ENCODE measurements at regions not wholly inside any gene's neighbourhood (a gene's known extent, or its start where the extent isn't known, plus 50 kb on each side); places are given as distances from the start of the nearest gene placed in this dataset.

DNA sequence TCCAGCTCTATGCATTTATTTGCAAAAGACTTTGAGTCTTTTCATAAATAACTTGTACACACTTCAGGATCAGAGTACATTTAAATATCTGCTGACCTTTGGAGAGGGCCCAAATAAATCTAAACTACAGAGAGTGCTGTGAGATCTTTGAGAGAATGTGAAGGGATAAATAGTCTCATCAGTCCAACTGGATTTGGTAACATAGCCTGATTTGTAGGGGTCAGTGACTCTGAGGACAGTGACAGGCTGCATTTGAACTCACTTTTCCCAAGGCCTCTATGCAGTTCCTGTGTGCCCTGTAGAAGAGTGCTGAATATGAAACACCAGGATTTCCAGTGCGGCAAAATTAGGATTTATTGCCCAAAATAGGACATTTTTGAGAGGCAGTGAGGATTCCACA, 136.2 kb downstream of the ZPLD1 start:
- ATAC-seq (no peak), DNase-seq (no peak)
- no peaks in the 10 kb centered on the region for H3K27me3 ChIP-seq (ENCODE audit: control insufficient read depth, insufficient read depth)
- no peak overlapping the region for H3K4me3 ChIP-seq (ENCODE audit: low read length)
- 87% methylated on average over 1 of the region's 1 CpG for WGBS
- no peaks in the 10 kb centered on the region for H3K9me3 ChIP-seq (ENCODE audit: control insufficient read depth, low read length)
- H3K27ac ChIP-seq (ENCODE audit: low read length) = no peak overlapping the region
- intact Hi-C loops (cut with DNase I) = no loop called here
- no peaks in the 10 kb centered on the region for H3K4me1 ChIP-seq (ENCODE audit: control insufficient read depth, insufficient read depth, low read length)

DNA sequence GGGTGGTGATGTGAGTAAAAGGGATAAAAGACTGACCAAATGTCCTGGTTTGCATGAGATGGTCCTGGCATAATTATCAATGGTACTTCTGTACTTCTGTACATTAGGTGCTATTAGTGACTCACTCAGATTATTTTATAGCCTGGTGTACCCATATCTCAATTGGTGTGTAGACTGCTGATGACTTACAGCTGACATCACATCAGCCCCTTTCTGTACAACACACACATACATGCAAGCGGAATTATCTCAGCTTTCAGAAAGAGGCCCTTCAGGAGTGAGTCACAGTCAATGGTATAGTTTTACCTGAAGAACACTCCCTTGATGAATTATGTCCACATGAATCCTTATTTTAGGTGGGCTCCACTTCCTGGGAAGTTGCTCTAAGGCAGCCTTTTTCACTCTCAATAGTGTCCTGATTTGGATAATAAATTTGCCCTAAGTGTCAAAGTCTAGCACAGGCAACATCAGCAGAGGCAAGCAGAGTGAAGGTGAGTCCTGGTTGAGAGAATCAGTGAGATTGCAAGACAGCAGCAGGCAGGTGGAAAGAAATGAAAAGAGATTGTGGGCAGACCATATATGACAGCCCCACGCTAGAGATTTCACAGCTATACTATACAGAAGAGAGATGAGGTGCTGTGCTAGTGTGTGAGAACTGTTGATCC, 137.0 kb downstream of the ZPLD1 start:
- Histone ChIP-seq H3K9me3 (ENCODE audit: control insufficient read depth, low read length) (no peaks in the 10 kb centered on the region), H3K4me3 (ENCODE audit: low read length) (no peak overlapping the region), H3K27ac (ENCODE audit: low read length) (no peak overlapping the region), H3K4me1 (ENCODE audit: control insufficient read depth, insufficient read depth, low read length) (no peaks in the 10 kb centered on the region), H3K27me3 (ENCODE audit: control insufficient read depth, insufficient read depth) (no peaks in the 10 kb centered on the region)
- ATAC-seq (no peak), DNase-seq (no peak)
- intact Hi-C loops (cut with DNase I) = no loop called here
- WGBS = 86% methylated on average over 2 of the region's 2 CpGs

DNA sequence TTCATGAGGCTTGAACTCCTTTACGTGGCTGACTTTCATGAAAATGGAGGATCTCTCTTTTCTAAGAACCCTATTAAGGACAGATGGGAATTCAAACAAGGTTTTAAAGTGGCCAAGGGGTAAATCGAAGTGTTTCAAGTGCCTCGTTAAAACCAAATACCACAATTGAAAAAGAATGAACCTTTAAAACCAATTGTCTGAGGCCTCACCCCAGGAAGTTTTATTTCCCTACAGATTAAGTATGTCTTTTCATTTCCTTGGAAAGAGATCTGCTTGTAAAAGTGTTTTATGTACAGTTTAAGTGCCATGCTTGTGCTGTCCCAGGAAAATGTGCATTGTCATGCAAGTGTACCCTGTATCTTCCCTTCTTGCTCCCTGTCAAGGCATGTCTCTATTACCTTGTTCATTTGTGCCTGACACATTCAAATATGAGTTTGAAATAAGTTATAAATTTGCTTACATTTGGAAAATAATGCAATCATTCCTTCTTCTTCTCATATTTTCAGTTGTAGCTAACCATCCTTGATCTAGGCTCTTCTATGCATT, 138.7 kb downstream of the ZPLD1 start:
- intact Hi-C loops (cut with DNase I) = no loop called here
- H3K4me3 ChIP-seq (ENCODE audit: low read length) = no peak overlapping the region
- no peak for ATAC-seq
- H3K9me3 ChIP-seq (ENCODE audit: control insufficient read depth, low read length) = no peaks in the 10 kb centered on the region
- H3K4me1 ChIP-seq (ENCODE audit: control insufficient read depth, insufficient read depth, low read length) = no peaks in the 10 kb centered on the region
- no peaks in the 10 kb centered on the region for H3K27me3 ChIP-seq (ENCODE audit: control insufficient read depth, insufficient read depth)
- 81% methylated on average over 3 of the region's 3 CpGs for WGBS
- no peak for DNase-seq
- no peak overlapping the region for H3K27ac ChIP-seq (ENCODE audit: low read length)

DNA sequence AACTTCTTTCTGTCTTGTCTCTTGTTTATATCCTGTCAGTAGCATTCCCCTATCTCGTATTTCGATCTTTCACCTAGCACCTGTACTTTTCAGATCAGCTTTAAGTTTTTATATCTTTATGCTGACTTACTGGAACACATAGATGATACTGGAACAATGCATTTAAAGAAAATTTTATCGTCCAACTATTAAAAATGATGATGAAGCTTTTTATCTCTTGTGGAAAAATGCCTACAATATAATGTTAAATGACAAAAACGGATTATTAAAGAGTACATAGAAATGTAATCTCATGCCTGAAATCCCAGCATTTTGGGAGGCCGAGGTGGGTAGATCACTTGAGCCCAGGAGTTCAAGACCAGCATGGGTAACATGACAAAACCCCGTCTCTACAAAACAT, 139.5 kb downstream of the ZPLD1 start:
- DNase-seq (no peak), ATAC-seq (no peak)
- no peak overlapping the region for H3K27ac ChIP-seq (ENCODE audit: low read length)
- WGBS = 67% methylated on average over 6 of the region's 6 CpGs
- no peaks in the 10 kb centered on the region for H3K9me3 ChIP-seq (ENCODE audit: control insufficient read depth, low read length)
- no peak overlapping the region for H3K4me3 ChIP-seq (ENCODE audit: low read length)
- H3K27me3 ChIP-seq (ENCODE audit: control insufficient read depth, insufficient read depth) = no peaks in the 10 kb centered on the region
- no peaks in the 10 kb centered on the region for H3K4me1 ChIP-seq (ENCODE audit: control insufficient read depth, insufficient read depth, low read length)
- intact Hi-C loops (cut with DNase I) = no loop called here

DNA sequence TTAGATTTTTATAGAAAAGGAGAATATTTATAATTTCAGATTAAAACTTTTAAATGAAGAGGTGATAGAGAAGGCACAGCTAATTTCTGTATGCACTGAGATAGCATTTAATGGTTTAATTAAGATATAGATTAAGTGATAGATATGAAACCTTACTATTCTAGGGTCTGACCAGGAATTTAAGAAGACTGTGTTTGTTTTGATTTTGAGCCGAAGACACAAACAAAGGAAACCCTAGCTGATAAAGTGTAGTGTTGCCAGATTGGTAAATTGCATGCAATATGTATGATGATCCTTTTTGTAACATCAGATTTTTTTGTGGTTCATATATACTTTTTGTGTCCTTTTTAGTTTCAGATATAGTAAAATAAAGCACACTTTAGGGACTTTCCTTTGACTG, 141.8 kb downstream of the ZPLD1 start:
- Histone ChIP-seq H3K4me1 (ENCODE audit: control insufficient read depth, insufficient read depth, low read length) (no peaks in the 10 kb centered on the region), H3K4me3 (ENCODE audit: low read length) (no peak overlapping the region), H3K9me3 (ENCODE audit: control insufficient read depth, low read length) (no peaks in the 10 kb centered on the region), H3K27ac (ENCODE audit: low read length) (no peak overlapping the region), H3K27me3 (ENCODE audit: control insufficient read depth, insufficient read depth) (no peaks in the 10 kb centered on the region)
- intact Hi-C loops (cut with DNase I) = no loop called here
- ATAC-seq (no peak), DNase-seq (no peak)
- WGBS = 59% methylated on average over 1 of the region's 1 CpG

DNA sequence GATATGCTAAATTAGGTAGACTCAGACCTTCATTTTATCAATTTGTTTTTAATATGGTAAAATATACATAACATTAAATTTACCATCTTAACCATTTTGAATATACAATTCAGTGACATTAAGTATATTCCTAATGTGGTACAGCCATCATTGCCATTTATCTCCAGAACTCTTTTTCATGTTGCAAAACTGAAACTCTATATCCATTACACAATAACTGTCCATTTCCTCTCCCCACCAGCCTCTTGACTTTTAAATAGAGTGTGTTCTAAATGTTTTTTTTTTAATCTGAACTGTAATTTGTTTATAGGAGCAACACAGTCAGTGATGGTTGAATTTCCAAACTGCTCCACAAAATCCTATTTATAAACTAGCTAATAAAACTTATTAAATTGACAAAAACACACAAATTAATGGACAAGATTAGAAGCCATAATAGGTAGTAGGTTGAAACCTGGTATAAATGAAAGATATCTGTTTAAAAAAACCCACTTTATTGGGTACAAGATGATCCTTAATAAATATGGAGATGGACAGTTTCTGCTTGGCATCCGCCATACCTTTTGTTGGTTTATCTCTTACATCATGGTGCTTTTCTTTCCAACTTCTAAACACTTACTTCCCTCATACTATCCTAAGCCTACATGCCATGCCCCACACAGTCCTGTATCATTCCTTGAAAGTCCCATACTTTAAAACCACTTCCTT, 142.4 kb downstream of the ZPLD1 start:
- intact Hi-C loops (cut with DNase I) = no loop called here
- no peak for ATAC-seq
- Histone ChIP-seq H3K27ac (ENCODE audit: low read length) (no peak overlapping the region), H3K9me3 (ENCODE audit: control insufficient read depth, low read length) (no peaks in the 10 kb centered on the region), H3K4me3 (ENCODE audit: low read length) (no peak overlapping the region), H3K4me1 (ENCODE audit: control insufficient read depth, insufficient read depth, low read length) (no peaks in the 10 kb centered on the region), H3K27me3 (ENCODE audit: control insufficient read depth, insufficient read depth) (no peaks in the 10 kb centered on the region)
- no peak for DNase-seq
- whole genome bisulfite sequencing = 96% methylated on average over 1 of the region's 1 CpG

DNA sequence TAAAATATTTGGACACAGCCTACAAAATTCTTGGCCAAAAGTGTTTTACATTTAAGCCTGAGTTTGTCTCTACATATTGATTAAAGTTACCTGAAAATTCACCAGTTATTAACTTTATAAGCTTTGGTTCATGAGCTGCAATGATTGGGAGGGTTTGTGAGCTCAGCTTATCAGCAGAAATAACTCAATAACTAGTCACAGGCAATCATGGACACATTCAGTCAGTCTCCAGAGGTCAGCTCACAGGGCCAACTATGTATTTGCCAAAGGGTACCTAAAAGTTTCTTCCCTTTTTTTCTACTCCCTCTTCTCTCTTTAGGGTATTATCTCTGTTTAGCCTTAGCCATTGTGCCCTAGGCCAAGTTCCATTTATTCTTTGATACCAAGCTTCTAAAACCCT, 145.9 kb downstream of the ZPLD1 start:
- intact Hi-C loops (cut with DNase I) = no loop called here
- DNase-seq (no peak), ATAC-seq (no peak)
- H3K27me3 ChIP-seq (ENCODE audit: control insufficient read depth, insufficient read depth) = no peaks in the 10 kb centered on the region
- no peaks in the 10 kb centered on the region for H3K9me3 ChIP-seq (ENCODE audit: control insufficient read depth, low read length)
- no peak overlapping the region for H3K4me3 ChIP-seq (ENCODE audit: low read length)
- no peaks in the 10 kb centered on the region for H3K4me1 ChIP-seq (ENCODE audit: control insufficient read depth, insufficient read depth, low read length)
- H3K27ac ChIP-seq (ENCODE audit: low read length) = no peak overlapping the region

DNA sequence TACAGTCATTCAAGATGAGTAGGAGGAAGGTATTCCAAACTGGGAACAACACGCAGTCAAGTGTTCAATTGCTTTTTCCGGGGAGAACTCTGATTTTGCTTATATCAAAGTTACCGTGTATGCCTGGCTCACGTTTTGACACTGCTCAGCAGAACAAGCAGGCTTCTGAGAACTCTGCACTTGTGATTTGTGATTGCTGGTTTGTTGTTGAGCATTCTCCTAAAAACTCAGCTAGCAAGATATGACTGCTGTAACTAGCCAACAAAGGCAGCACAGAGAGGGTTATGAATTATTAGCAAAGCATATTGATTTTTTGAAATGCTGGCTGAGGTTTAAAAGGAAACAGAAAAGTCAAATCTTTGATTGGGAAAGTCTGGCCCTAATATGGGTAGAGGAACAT, 151.7 kb downstream of the ZPLD1 start:
- Histone ChIP-seq H3K4me3 (ENCODE audit: low read length) (no peak overlapping the region), H3K27ac (ENCODE audit: low read length) (no peak overlapping the region), H3K4me1 (ENCODE audit: control insufficient read depth, insufficient read depth, low read length) (no peaks in the 10 kb centered on the region), H3K9me3 (ENCODE audit: control insufficient read depth, low read length) (no peaks in the 10 kb centered on the region), H3K27me3 (ENCODE audit: control insufficient read depth, insufficient read depth) (no peaks in the 10 kb centered on the region)
- no peak for DNase-seq
- 69% methylated on average over 4 of the region's 4 CpGs for WGBS
- intact Hi-C loops (cut with DNase I) = no loop called here
- no peak for ATAC-seq

DNA sequence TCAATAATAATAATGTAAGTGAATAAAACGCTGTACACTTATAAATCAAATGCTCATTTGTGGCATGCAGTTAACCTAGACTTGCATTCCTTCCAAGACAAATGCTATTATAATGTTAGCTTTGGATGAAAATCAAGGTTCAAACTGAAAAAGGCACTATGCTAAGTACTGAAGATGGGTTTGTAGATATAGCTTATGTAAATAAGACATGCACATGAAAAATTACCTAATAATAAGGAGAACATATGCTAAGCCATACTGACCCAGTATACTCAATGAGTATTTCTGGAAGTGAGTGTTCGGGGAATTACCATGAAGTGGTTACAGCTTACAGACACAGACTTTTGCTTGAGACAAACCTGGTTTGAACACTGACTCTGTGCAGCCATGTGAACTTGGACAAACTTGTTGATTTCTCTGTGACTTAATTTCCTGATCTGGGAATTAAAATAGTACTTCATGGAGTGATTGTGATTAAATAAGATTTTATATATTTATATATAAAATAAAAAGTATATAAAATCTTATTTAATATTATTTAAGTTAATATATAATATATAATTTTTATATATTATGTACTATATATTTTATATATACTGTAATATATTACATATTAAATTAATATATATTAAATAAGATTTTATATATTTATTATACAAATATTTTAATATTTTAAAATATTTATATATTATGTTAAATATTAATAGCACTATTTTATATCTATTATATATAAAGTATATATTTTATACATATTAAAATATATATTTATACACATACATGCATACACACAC, 159.2 kb downstream of the ZPLD1 start:
- H3K9me3 ChIP-seq (ENCODE audit: control insufficient read depth, low read length) = no peaks in the 10 kb centered on the region
- no peak for ATAC-seq
- H3K27me3 ChIP-seq (ENCODE audit: control insufficient read depth, insufficient read depth) = no peaks in the 10 kb centered on the region
- no peak overlapping the region for H3K27ac ChIP-seq (ENCODE audit: low read length)
- no peak overlapping the region for H3K4me3 ChIP-seq (ENCODE audit: low read length)
- 72% methylated on average over 2 of the region's 2 CpGs for WGBS
- DNase-seq = no peak
- H3K4me1 ChIP-seq (ENCODE audit: control insufficient read depth, insufficient read depth, low read length) = no peaks in the 10 kb centered on the region
- intact Hi-C loops (cut with DNase I) = no loop called here

DNA sequence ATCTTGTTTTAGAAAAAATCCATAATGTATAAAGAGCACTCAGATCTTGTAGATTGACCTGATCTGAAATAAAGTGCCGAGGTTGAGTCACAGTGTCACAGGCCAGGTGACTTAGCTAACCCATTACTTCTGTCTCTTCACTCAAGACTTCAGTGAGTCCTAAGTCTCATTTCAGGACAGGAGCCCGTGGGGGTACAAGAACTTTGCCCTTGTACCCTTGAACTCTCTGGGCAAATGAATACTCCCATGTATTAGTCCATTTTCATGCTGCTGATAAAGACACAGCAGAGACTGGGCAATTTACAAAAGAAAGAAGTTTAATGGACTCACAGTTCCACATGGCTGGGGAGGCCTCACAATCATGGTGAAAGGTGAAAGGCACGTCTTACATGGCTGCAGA, 160.2 kb downstream of the ZPLD1 start:
- ATAC-seq (no peak), DNase-seq (no peak)
- intact Hi-C loops (cut with DNase I) = no loop called here
- Histone ChIP-seq H3K27ac (ENCODE audit: low read length) (no peak overlapping the region), H3K4me1 (ENCODE audit: control insufficient read depth, insufficient read depth, low read length) (no peaks in the 10 kb centered on the region), H3K4me3 (ENCODE audit: low read length) (no peak overlapping the region), H3K9me3 (ENCODE audit: control insufficient read depth, low read length) (no peaks in the 10 kb centered on the region), H3K27me3 (ENCODE audit: control insufficient read depth, insufficient read depth) (no peaks in the 10 kb centered on the region)
- WGBS = 71% methylated on average over 3 of the region's 3 CpGs

DNA sequence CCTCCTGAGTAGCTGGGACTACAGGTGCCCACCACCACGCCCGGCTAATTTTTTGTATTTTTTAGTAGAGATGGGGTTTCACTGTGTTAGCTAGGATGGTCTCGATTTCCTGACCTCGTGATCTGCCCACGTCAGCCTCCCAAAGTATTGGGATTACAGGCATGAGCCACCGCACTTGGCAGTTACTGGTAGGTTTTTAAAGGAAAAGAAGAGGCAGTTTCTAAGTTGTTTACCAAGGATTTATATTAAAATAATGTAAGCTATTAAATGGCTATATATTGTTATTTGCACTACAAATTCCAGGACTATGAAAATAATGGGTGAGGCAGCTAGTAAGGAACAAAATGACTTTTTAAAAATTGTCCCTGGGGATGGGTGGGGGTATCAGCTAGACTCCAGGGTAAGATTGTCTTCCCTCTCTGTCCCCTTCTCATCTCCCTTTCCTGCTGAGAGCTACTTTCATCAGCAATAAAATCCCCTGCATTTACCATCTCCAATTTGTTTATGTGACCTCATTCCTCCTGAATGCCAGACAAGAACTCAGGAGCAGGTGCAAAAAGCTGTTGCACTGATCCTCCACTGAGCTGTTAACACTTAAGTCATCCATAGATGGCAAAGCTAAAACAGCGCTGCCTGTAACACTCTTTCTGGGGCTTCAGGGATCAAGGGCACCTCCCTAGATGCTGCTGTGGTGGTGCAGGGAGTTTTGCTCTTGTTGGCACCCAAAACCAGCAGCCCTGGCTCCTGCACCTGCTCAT, 165.2 kb downstream of the ZPLD1 start:
- no peak overlapping the region for H3K27ac ChIP-seq (ENCODE audit: low read length)
- H3K4me3 ChIP-seq (ENCODE audit: low read length) = no peak overlapping the region
- no peaks in the 10 kb centered on the region for H3K9me3 ChIP-seq (ENCODE audit: control insufficient read depth, low read length)
- DNase-seq (no peak), ATAC-seq (no peak)
- no peaks in the 10 kb centered on the region for H3K4me1 ChIP-seq (ENCODE audit: control insufficient read depth, insufficient read depth, low read length)
- H3K27me3 ChIP-seq (ENCODE audit: control insufficient read depth, insufficient read depth) = no peaks in the 10 kb centered on the region
- WGBS = 87% methylated on average over 7 of the region's 7 CpGs
- intact Hi-C loops (cut with DNase I) = no loop called here
